Liver (tissue), 3 donors: ENCODE measurements at regions not wholly inside any gene's neighbourhood (a gene's known extent, or its start where the extent isn't known, plus 50 kb on each side); places are given as distances from the start of the nearest gene placed in this dataset.

Source experiments
- ATF3 ChIP-seq: IDR thresholded peaks from 2 replicates; pipeline ENCODE4 v1.6.1; 2016; ENCODE audit warnings: antibody characterized with exemption
- EGR1 ChIP-seq, 2 donors: IDR thresholded peaks; 2 replicates each; pipeline ENCODE4 v1.6.1; 2016 to 2018; ENCODE audit warnings: antibody characterized with exemption in 2 of 2, low read depth in 2 of 2
- RAD21 ChIP-seq, 2 donors: IDR thresholded peaks; 2 replicates each; pipeline ENCODE4 v1.6.1; 2016; ENCODE audit warnings: antibody characterized with exemption in 2 of 2, mild to moderate bottlenecking in 2 of 2
- SP1 ChIP-seq: IDR thresholded peaks from 2 replicates; pipeline ENCODE4 v1.6.1; 2018; ENCODE audit warnings: antibody characterized with exemption, mild to moderate bottlenecking
- TAF1 ChIP-seq: conservative IDR thresholded peaks from 2 replicates; pipeline ENCODE4 v1.6.1; 2016; ENCODE audit warnings: antibody characterized with exemption, mild to moderate bottlenecking
- TF ChIP-seq, protein P1 (sequence below): fragments of 150-350 bp; IDR thresholded peaks from 2 replicates; pipeline ENCODE4 v1.5.1; 2017; ENCODE audit warnings: improper control_type of control experiment, low read depth, low read length; ENCODE audit not compliant: missing input control
- TF ChIP-seq, protein P2 (sequence below): IDR thresholded peaks from 2 replicates; pipeline ENCODE4 v1.6.1; 2016; ENCODE audit warnings: antibody characterized with exemption
- TF ChIP-seq, protein P3 (sequence below): IDR thresholded peaks from 2 replicates; pipeline ENCODE4 v1.6.1; 2016; ENCODE audit warnings: antibody characterized with exemption, mild to moderate bottlenecking
- TF ChIP-seq, protein P4 (sequence below): IDR thresholded peaks from 2 replicates; pipeline ENCODE4 v1.6.1; 2016; ENCODE audit warnings: antibody characterized with exemption
- donor health status: healthy.
- donor health status: healthy.

- TF ChIP-seq, protein P1, sequence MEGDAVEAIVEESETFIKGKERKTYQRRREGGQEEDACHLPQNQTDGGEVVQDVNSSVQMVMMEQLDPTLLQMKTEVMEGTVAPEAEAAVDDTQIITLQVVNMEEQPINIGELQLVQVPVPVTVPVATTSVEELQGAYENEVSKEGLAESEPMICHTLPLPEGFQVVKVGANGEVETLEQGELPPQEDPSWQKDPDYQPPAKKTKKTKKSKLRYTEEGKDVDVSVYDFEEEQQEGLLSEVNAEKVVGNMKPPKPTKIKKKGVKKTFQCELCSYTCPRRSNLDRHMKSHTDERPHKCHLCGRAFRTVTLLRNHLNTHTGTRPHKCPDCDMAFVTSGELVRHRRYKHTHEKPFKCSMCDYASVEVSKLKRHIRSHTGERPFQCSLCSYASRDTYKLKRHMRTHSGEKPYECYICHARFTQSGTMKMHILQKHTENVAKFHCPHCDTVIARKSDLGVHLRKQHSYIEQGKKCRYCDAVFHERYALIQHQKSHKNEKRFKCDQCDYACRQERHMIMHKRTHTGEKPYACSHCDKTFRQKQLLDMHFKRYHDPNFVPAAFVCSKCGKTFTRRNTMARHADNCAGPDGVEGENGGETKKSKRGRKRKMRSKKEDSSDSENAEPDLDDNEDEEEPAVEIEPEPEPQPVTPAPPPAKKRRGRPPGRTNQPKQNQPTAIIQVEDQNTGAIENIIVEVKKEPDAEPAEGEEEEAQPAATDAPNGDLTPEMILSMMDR = no peak
- TF ChIP-seq, protein P2, sequence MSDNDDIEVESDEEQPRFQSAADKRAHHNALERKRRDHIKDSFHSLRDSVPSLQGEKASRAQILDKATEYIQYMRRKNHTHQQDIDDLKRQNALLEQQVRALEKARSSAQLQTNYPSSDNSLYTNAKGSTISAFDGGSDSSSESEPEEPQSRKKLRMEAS = no peak
- TF ChIP-seq, protein P3, sequence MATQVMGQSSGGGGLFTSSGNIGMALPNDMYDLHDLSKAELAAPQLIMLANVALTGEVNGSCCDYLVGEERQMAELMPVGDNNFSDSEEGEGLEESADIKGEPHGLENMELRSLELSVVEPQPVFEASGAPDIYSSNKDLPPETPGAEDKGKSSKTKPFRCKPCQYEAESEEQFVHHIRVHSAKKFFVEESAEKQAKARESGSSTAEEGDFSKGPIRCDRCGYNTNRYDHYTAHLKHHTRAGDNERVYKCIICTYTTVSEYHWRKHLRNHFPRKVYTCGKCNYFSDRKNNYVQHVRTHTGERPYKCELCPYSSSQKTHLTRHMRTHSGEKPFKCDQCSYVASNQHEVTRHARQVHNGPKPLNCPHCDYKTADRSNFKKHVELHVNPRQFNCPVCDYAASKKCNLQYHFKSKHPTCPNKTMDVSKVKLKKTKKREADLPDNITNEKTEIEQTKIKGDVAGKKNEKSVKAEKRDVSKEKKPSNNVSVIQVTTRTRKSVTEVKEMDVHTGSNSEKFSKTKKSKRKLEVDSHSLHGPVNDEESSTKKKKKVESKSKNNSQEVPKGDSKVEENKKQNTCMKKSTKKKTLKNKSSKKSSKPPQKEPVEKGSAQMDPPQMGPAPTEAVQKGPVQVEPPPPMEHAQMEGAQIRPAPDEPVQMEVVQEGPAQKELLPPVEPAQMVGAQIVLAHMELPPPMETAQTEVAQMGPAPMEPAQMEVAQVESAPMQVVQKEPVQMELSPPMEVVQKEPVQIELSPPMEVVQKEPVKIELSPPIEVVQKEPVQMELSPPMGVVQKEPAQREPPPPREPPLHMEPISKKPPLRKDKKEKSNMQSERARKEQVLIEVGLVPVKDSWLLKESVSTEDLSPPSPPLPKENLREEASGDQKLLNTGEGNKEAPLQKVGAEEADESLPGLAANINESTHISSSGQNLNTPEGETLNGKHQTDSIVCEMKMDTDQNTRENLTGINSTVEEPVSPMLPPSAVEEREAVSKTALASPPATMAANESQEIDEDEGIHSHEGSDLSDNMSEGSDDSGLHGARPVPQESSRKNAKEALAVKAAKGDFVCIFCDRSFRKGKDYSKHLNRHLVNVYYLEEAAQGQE = no peak
- TF ChIP-seq SP1 (no peak), ATF3 (no peak), TAF1 (no peak), RAD21 (IDR thresholded peaks at IDR 0.05) (no peak), EGR1 (IDR thresholded peaks at IDR 0.05; ENCODE audit: low read depth in 2 of 2) (no peak)
- TF ChIP-seq, protein P4, sequence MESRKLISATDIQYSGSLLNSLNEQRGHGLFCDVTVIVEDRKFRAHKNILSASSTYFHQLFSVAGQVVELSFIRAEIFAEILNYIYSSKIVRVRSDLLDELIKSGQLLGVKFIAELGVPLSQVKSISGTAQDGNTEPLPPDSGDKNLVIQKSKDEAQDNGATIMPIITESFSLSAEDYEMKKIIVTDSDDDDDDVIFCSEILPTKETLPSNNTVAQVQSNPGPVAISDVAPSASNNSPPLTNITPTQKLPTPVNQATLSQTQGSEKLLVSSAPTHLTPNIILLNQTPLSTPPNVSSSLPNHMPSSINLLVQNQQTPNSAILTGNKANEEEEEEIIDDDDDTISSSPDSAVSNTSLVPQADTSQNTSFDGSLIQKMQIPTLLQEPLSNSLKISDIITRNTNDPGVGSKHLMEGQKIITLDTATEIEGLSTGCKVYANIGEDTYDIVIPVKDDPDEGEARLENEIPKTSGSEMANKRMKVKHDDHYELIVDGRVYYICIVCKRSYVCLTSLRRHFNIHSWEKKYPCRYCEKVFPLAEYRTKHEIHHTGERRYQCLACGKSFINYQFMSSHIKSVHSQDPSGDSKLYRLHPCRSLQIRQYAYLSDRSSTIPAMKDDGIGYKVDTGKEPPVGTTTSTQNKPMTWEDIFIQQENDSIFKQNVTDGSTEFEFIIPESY = no peak
Measured at GRCh38 chr9:99725852-99726251, 95.8 kb upstream of the NR4A3 start.
